Left lung (tissue), 4 donors: ENCODE measurements at regions not wholly inside any gene's neighbourhood (a gene's known extent, or its start where the extent isn't known, plus 50 kb on each side); places are given as distances from the start of the nearest gene placed in this dataset.

ENCODE experiments used
- ATAC-seq: fragments of 200-7000 bp; cut with Tn5 transposase; one replicate; pipeline ENCODE4 v1.9.1; 2020; ENCODE audit warnings: moderate library complexity
- DNase-seq, 4 donors: peaks; one replicate each; pipeline ENCODE4 v3.0.0-alpha.2; 2013 to 2020
- H3K27ac ChIP-seq, 2 donors: fragments of 200-600 bp; sonication (generic) in 1 of 2; one replicate each; pipeline versions ENCODE4 v1.5.0 to v1.8.0; 2020 to 2021
- H3K27me3 ChIP-seq, 2 donors: fragments of 200-600 bp; sonication (generic) in 1 of 2; one replicate each; pipeline versions ENCODE4 v1.5.0 to v1.8.0; 2020 to 2021
- H3K36me3 ChIP-seq, 2 donors: fragments of 200-600 bp; sonication (generic) in 1 of 2; one replicate each; pipeline versions ENCODE4 v1.5.0 to v1.8.0; 2020 to 2021
- H3K4me1 ChIP-seq, 2 donors: fragments of 200-600 bp; one replicate each; pipeline ENCODE4 v1.8.0; 2021
- H3K4me3 ChIP-seq, 2 donors: fragments of 200-600 bp; sonication (generic) in 1 of 2; one replicate each; pipeline versions ENCODE4 v1.5.0 to v1.8.0; 2020 to 2021; ENCODE audit warnings: mild to moderate bottlenecking in 1 of 2
- H3K9me3 ChIP-seq, 2 donors: fragments of 200-600 bp; sonication (generic) in 1 of 2; one replicate each; pipeline versions ENCODE4 v1.5.0 to v1.8.0; 2020 to 2021
- intact Hi-C, 2 donors: fragments of 100-400 bp; cut with DNase I; formaldehyde crosslinking; loops; one replicate each; pipeline versions ENCODE4 v1.11.2 to v1.14.2; 2022
- TF ChIP-seq, protein P1 (sequence below), 2 donors: fragments of 200-600 bp; sonication (generic) in 1 of 2; IDR thresholded peaks; one replicate each; pipeline versions ENCODE4 v1.5.0 to v1.8.0; 2021; ENCODE audit warnings: antibody characterized with exemption in 2 of 2
- donor health status: DM: no; HTN: yes; CAD: no.
- donor health status: DM: no; HTN: no; CAD: no.

DNA sequence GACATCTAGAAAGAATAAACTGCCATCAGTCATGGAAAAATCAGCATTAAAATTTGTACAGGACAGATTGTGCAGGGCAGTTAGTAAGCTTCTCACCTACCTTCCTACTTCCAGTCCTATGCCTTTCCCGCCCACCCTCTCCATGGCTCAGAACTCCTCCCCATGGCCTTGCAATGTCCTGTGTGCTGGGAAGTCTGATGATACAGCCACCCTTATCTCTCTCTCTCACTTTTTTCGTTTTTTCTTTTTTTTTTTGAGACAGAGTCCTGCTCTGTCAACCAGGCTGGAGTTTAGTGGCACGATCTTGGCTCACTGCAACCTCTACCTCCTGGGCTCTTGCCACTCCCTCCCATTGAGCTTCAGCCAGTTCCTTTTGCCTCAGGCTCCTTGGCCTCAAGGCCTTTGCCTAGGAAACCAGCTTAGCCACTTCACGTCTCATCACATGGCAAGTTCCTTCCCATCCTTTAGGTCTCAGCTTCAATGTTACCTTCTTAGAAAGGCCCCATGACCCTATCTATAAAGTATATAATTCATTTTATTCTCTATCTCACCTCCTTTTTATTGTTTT is 259.7 kb downstream of the NKX6-1 start:
- intact Hi-C loops, result no loop called here
- no peaks in the 10 kb centered on the region for H3K4me1 ChIP-seq

DNA sequence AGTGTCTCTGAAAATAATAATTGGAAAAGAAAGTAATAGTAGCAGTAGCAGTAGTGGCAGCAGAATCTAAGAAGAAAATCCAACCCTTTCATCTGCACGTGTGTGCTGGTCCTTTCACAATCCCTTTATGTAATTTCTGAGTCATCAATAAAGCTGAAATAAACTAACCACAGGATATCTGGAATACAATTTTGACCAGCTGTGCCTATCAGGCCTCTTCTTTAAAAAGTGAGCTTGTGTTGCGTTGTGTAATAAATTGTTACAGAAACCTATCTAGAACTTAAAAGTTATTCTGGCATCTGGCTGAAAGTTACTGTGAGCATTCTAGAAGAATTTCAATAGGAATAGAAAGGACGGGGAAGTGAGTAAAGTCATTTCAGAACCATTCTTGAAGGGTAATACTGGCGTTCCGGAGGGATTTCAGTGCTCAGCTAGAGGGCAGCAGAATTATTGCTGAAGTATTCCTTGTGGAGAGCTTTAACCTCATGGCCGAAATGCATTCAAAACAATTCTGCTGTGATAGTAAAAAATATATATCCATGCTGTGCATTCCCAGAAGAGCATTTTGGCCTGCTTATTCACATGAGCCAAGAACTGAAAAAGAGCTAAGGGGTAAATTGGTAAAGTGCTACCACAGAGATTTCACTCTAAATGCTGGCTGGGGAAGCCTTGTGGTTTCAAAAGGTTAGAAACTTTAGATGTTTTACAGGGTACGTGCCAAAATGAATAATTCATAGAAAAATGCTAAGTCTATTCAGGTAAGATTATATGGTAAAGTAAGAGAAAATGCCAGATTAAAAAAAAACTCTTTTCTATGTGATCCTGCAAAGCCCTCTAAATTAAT is 260.6 kb downstream of the NKX6-1 start:
- Histone ChIP-seq H3K27me3 (no peaks in the 10 kb centered on the region), H3K9me3 (no peaks in the 10 kb centered on the region), H3K4me3 (no peak overlapping the region), H3K4me1 (no peaks in the 10 kb centered on the region), H3K27ac (no peak overlapping the region), H3K36me3 (no peaks in the 10 kb centered on the region)
- intact Hi-C loops, result no loop called here
- peak; percentile 43 for ATAC-seq
- peak in 1 of 4 donors; percentile 37 for DNase-seq
- TF ChIP-seq, protein P1, sequence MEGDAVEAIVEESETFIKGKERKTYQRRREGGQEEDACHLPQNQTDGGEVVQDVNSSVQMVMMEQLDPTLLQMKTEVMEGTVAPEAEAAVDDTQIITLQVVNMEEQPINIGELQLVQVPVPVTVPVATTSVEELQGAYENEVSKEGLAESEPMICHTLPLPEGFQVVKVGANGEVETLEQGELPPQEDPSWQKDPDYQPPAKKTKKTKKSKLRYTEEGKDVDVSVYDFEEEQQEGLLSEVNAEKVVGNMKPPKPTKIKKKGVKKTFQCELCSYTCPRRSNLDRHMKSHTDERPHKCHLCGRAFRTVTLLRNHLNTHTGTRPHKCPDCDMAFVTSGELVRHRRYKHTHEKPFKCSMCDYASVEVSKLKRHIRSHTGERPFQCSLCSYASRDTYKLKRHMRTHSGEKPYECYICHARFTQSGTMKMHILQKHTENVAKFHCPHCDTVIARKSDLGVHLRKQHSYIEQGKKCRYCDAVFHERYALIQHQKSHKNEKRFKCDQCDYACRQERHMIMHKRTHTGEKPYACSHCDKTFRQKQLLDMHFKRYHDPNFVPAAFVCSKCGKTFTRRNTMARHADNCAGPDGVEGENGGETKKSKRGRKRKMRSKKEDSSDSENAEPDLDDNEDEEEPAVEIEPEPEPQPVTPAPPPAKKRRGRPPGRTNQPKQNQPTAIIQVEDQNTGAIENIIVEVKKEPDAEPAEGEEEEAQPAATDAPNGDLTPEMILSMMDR (IDR thresholded peaks at IDR 0.05), result no peak

More for the DNA sequence above, 259.7 kb downstream of the NKX6-1 start:
- no peak for DNase-seq
- no peak overlapping the region for H3K27ac ChIP-seq
- no peaks in the 10 kb centered on the region for H3K36me3 ChIP-seq
- H3K9me3 ChIP-seq, result no peaks in the 10 kb centered on the region
- no peaks in the 10 kb centered on the region for H3K27me3 ChIP-seq
- TF ChIP-seq, protein P1 (IDR thresholded peaks at IDR 0.05), result no peak
- H3K4me3 ChIP-seq, result no peak overlapping the region
- ATAC-seq, result no peak

DNA sequence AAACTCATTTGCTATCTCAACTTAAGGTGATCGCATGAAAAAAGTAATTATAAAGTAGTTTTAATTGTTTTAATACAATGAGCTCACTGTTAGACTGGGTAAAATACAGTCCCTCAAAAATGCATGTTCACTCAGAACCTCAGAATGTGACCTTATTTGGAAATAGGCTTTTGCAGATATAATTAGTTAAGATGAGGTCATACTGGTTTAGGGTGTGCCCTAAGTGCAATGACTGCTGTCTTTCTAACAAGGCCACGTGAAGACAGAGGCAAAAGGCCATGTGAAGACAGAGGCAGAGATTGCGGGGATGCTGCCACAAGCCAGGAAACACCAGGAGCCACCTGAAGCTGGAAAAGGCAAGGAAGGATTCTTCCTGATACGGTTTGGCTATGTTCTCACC is 262.1 kb downstream of the NKX6-1 start:
- DNase-seq (no peak), ATAC-seq (no peak)
- Histone ChIP-seq H3K36me3 (no peaks in the 10 kb centered on the region), H3K27me3 (no peaks in the 10 kb centered on the region), H3K9me3 (no peaks in the 10 kb centered on the region), H3K4me1 (no peaks in the 10 kb centered on the region), H3K27ac (no peak overlapping the region), H3K4me3 (no peak overlapping the region)
- TF ChIP-seq, protein P1 (IDR thresholded peaks at IDR 0.05), result no peak
- intact Hi-C loops, result no loop called here

DNA sequence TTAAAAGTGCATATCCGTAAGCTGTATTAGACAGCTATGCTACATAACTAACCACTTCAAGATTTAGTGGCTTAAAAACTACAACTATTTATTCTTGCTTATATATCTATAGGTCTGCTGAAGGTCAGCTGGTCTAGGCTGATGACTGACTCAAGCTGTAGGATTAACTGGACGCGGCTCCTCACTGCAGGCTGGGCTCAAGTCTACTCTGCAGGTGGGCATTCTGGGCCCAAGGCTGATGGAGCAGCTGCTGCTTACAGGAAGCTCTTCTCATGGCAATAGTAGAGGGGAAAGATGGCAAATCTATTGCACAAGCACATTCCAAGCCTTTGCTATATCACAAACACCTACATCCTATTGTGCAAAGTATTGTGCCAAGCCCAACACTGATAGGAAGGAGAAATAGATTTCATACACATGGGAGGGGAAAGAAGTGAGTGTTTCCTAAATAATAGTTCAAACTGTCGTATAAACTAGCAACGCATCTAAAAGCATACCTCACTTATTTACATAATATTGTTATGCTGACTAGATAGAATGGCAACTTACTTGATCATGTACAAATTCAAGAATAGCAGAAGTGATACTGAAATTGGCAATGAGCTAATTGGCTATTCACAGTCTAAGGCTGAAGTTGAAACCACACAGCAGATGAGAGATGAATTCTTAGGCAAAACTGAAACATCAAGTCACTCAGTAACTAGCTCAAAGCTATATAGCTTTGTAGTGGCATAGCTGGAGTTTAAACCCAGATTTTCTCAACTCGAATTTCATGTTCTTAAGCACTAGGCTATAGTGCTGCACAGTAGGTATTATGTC is 263.8 kb downstream of the NKX6-1 start:
- Histone ChIP-seq H3K36me3 (no peaks in the 10 kb centered on the region), H3K27ac (no peak overlapping the region), H3K4me1 (no peaks in the 10 kb centered on the region), H3K9me3 (no peaks in the 10 kb centered on the region), H3K27me3 (no peaks in the 10 kb centered on the region), H3K4me3 (no peak overlapping the region)
- intact Hi-C loops, result no loop called here
- ATAC-seq, result no peak
- no peak for DNase-seq
- TF ChIP-seq, protein P1 (IDR thresholded peaks at IDR 0.05), result no peak
